Tibial nerve (tissue), 4 donors: ENCODE measurements at regions not wholly inside any gene's neighbourhood (a gene's known extent, or its start where the extent isn't known, plus 50 kb on each side); places are given as distances from the start of the nearest gene placed in this dataset.

Experiments used
- DNase-seq, 2 donors: peaks; one replicate each; pipeline ENCODE4 v3.0.0-alpha.2; 2019; ENCODE audit warnings: low spot score in 2 of 2
- H3K27ac ChIP-seq, 4 donors: fragments of 200-600 bp; sonication (generic) in 3 of 4; one replicate each; pipeline ENCODE4 v1.5.1; 2017 to 2019; ENCODE audit warnings: mild to moderate bottlenecking in 1 of 4
- H3K27me3 ChIP-seq, 2 donors: fragments of 200-600 bp; sonication (generic) in 1 of 2; one replicate each; pipeline versions ENCODE4 v1.5.1 to v1.6.0; 2017 to 2019
- H3K36me3 ChIP-seq, 3 donors: fragments of 200-600 bp; sonication (generic); one replicate each; pipeline ENCODE4 v1.5.1; 2018 to 2019
- H3K4me1 ChIP-seq, 4 donors: fragments of 200-600 bp; sonication (generic) in 3 of 4; one replicate each; pipeline ENCODE4 v1.5.1; 2017 to 2019
- H3K4me3 ChIP-seq, 4 donors: fragments of 200-600 bp; sonication (generic) in 3 of 4; one replicate each; pipeline ENCODE4 v1.5.1; 2017 to 2019; ENCODE audit warnings: mild to moderate bottlenecking in 1 of 4, moderate library complexity in 1 of 4
- H3K9me3 ChIP-seq, 4 donors: fragments of 200-600 bp; sonication (generic) in 3 of 4; one replicate each; pipeline ENCODE4 v1.5.1; 2017 to 2019
- EP300 ChIP-seq, 2 donors: sonication (generic); formaldehyde crosslinking; IDR thresholded peaks; one replicate each; pipeline ENCODE4 v1.6.1; 2017; ENCODE audit warnings: antibody characterized with exemption in 2 of 2, mild to moderate bottlenecking in 1 of 2
- POLR2A ChIP-seq, 2 donors: fragments of 450-650 bp; IDR thresholded peaks; one replicate each; pipeline ENCODE4 v1.6.1; 2017; ENCODE audit warnings: antibody characterized with exemption in 2 of 2, mild to moderate bottlenecking in 2 of 2, moderate library complexity in 2 of 2
- WGBS, 2 donors: methylation state at CpG; one replicate each; pipeline ENCODE4 v1.1.5; 2018; 5-methylcytosine and 5-hydroxymethylcytosine counted together
- TF ChIP-seq, protein P1 (sequence below), 5 experiments: fragments of 200-600 bp in 3 of 5; fragments of 450-650 bp in 2 of 5; sonication (generic) in 3 of 5; IDR thresholded peaks; one replicate each; pipeline ENCODE4 v1.5.1; 2016 to 2019; ENCODE audit warnings: antibody characterized with exemption in 5 of 5, mild to moderate bottlenecking in 3 of 5, moderate library complexity in 2 of 5

DNA sequence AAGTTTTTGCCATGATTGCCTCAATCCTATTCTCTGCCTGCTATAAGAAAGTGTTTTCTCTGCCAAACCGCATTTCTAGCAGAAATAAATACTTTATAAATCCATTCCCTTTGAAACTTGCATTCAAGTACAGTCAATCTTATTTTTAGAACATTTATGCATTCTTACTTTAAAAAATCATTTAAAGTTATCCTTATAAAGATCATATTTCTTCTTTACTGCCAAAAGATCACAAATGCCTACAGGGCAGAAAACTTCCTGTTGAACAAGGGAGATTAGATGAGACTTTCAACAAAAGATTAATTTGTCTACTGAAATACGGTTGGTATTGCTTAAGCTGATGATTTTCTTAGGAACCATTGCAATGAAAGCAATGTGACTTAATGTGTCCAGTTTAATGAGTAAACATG is 207.2 kb upstream of the SLIT2 start:
- no peak overlapping the region for H3K27ac ChIP-seq
- H3K4me3 ChIP-seq, result no peak overlapping the region
- TF ChIP-seq, protein P1, sequence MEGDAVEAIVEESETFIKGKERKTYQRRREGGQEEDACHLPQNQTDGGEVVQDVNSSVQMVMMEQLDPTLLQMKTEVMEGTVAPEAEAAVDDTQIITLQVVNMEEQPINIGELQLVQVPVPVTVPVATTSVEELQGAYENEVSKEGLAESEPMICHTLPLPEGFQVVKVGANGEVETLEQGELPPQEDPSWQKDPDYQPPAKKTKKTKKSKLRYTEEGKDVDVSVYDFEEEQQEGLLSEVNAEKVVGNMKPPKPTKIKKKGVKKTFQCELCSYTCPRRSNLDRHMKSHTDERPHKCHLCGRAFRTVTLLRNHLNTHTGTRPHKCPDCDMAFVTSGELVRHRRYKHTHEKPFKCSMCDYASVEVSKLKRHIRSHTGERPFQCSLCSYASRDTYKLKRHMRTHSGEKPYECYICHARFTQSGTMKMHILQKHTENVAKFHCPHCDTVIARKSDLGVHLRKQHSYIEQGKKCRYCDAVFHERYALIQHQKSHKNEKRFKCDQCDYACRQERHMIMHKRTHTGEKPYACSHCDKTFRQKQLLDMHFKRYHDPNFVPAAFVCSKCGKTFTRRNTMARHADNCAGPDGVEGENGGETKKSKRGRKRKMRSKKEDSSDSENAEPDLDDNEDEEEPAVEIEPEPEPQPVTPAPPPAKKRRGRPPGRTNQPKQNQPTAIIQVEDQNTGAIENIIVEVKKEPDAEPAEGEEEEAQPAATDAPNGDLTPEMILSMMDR (IDR thresholded peaks at IDR 0.05), result no peak
- TF ChIP-seq EP300 (IDR thresholded peaks at IDR 0.05) (no peak), POLR2A (IDR thresholded peaks at IDR 0.05) (no peak)
- H3K9me3 ChIP-seq, result no peaks in the 10 kb centered on the region
- no peaks in the 10 kb centered on the region for H3K36me3 ChIP-seq
- DNase-seq, result no peak
- H3K4me1 ChIP-seq, result no peaks in the 10 kb centered on the region
- no peaks in the 10 kb centered on the region for H3K27me3 ChIP-seq
- 25 to 33% methylated on average over 2 of the region's 2 CpGs for WGBS, 2 donors

DNA sequence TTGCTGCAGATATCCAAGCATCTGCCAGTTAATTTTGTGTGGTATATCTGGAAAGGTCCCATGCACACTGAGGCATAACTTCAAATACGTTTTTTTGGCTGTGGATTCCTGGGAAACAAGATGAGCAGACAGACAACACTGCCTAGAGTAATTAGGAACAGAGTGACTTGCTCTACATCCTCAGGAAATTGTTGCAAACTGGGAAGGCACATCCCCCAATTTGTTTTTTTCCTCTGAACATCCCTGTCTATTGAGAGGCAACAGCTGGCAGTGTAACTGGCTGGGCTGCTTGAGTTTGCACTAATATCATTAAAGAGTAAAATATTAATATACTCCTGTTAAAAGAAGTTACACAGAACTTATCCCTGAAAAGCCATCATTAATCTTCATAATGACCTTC is 207.7 kb upstream of the SLIT2 start:
- H3K27ac ChIP-seq, result no peak overlapping the region
- no peaks in the 10 kb centered on the region for H3K4me1 ChIP-seq
- no peak for DNase-seq
- no peak overlapping the region for H3K4me3 ChIP-seq
- no peaks in the 10 kb centered on the region for H3K36me3 ChIP-seq
- 32 to 46% methylated on average over 1 of the region's 1 CpG for WGBS, 2 donors
- TF ChIP-seq POLR2A (IDR thresholded peaks at IDR 0.05) (no peak), EP300 (IDR thresholded peaks at IDR 0.05) (no peak)
- TF ChIP-seq, protein P1 (IDR thresholded peaks at IDR 0.05), result no peak
- H3K9me3 ChIP-seq, result no peaks in the 10 kb centered on the region
- no peaks in the 10 kb centered on the region for H3K27me3 ChIP-seq

DNA sequence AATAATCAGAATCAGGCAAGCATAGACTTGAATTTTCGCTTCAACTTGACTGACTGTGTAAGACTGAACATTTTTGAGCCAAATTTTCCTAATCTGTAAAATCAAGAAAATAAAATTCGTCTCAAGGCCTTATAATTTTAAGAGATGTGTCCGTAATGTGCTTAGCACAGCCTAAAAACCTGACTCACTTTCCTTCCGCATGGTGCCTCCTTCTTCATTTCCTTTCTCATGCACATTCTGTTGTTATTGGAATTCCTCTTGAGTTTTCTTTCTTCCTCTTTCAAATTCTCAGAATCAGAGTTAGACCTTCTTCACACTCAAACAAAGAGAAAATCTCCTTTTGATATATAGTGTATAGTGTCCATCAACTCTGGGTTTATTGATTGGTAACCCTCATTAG is 208.9 kb upstream of the SLIT2 start:
- WGBS, 2 donors, result 83 to 92% methylated on average over 4 of the region's 4 CpGs
- DNase-seq, result no peak

GRCh38 chr4:20041839-20042407 is 209.8 kb upstream of the SLIT2 start:
- 83 to 93% methylated on average over 2 of the region's 2 CpGs for WGBS, 2 donors
- Histone ChIP-seq H3K36me3 (no peaks in the 10 kb centered on the region), H3K4me1 (no peaks in the 10 kb centered on the region), H3K9me3 (no peaks in the 10 kb centered on the region), H3K27ac (no peak overlapping the region), H3K4me3 (no peak overlapping the region), H3K27me3 (no peaks in the 10 kb centered on the region)
- no peak for DNase-seq
- TF ChIP-seq EP300 (IDR thresholded peaks at IDR 0.05) (no peak), POLR2A (IDR thresholded peaks at IDR 0.05) (no peak)
- TF ChIP-seq, protein P1 (IDR thresholded peaks at IDR 0.05), result no peak

More for the DNA sequence above, 208.9 kb upstream of the SLIT2 start:
- H3K4me3 ChIP-seq, result no peak overlapping the region
- no peaks in the 10 kb centered on the region for H3K9me3 ChIP-seq
- H3K27me3 ChIP-seq, result no peaks in the 10 kb centered on the region
- no peak overlapping the region for H3K27ac ChIP-seq
- no peaks in the 10 kb centered on the region for H3K4me1 ChIP-seq
- H3K36me3 ChIP-seq, result no peaks in the 10 kb centered on the region
- TF ChIP-seq, protein P1 (IDR thresholded peaks at IDR 0.05), result no peak
- TF ChIP-seq POLR2A (IDR thresholded peaks at IDR 0.05) (no peak), EP300 (IDR thresholded peaks at IDR 0.05) (no peak)

DNA sequence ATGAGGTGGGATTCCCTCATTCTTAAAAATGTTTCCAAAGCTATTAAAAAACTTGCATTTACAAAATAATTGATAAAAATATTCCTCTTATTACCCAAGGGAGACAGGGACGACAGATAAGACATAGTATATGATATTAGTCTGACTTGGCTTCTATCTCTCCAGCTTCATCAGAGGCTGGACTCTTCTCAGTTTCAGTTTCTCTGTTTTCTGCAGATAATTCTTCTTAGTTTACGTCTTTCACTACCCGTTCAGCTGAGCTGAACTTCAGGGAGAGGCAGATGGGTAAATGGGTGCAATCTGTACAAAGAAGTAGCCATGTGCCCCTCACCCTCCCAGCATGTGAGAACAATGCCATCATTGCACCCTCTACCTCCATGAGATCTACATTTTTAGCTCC is 214.0 kb upstream of the SLIT2 start:
- 71 to 80% methylated on average over 3 of the region's 3 CpGs for WGBS, 2 donors
- H3K4me1 ChIP-seq, result no peaks in the 10 kb centered on the region
- TF ChIP-seq, protein P1 (IDR thresholded peaks at IDR 0.05), result no peak
- TF ChIP-seq EP300 (IDR thresholded peaks at IDR 0.05) (no peak), POLR2A (IDR thresholded peaks at IDR 0.05) (no peak)
- no peak for DNase-seq
- no peaks in the 10 kb centered on the region for H3K36me3 ChIP-seq
- no peaks in the 10 kb centered on the region for H3K9me3 ChIP-seq
- no peaks in the 10 kb centered on the region for H3K27me3 ChIP-seq
- no peak overlapping the region for H3K27ac ChIP-seq
- H3K4me3 ChIP-seq, result no peak overlapping the region
